Fibroblast of pulmonary artery (primary cell): ENCODE measurements at regions not wholly inside any gene's neighbourhood (a gene's known extent, or its start where the extent isn't known, plus 50 kb on each side); places are given as distances from the start of the nearest gene placed in this dataset.

ENCODE experiments used
- DNase-seq: peaks from one replicate; pipeline ENCODE4 v3.0.0-alpha.2; 2010; ENCODE audit warnings: low read depth
- H3K4me3 ChIP-seq: replicated peaks from 2 replicates; pipeline ENCODE4 v1.5.1; 2011; ENCODE audit warnings: low read depth, mild to moderate bottlenecking, control low read depth, low read length, moderate library complexity
- CTCF ChIP-seq: IDR thresholded peaks from 2 replicates; pipeline ENCODE4 v1.5.1; 2011; ENCODE audit warnings: mild to moderate bottlenecking, control low read depth, low read length, inconsistent platforms; ENCODE audit errors: missing control alignments

GRCh38 chr3:23076437-23076836 lies 126.7 kb upstream of the UBE2E2 start:
- TF ChIP-seq CTCF: no peak
- DNase-seq: no peak
- no peak overlapping the region for H3K4me3 ChIP-seq

GRCh38 chr3:23077126-23077525 lies 126.0 kb upstream of the UBE2E2 start:
- no peak overlapping the region for H3K4me3 ChIP-seq
- TF ChIP-seq CTCF: no peak
- DNase-seq: no peak

- no peak for DNase-seq
- TF ChIP-seq CTCF: no peak
- no peak overlapping the region for H3K4me3 ChIP-seq
Measured at GRCh38 chr3:23078735-23079134, 124.4 kb upstream of the UBE2E2 start.

- peak; percentile 15 for DNase-seq
- TF ChIP-seq CTCF: no peak
- no peak overlapping the region for H3K4me3 ChIP-seq
Measured at GRCh38 chr3:23079976-23080375, 123.2 kb upstream of the UBE2E2 start.

- no peak for DNase-seq
- H3K4me3 ChIP-seq: no peak overlapping the region
- no peak for TF ChIP-seq CTCF
Measured at GRCh38 chr3:23083701-23084100, 119.4 kb upstream of the UBE2E2 start.

- TF ChIP-seq CTCF: no peak
- DNase-seq: no peak
- H3K4me3 ChIP-seq: no peak overlapping the region
Measured at GRCh38 chr3:23084367-23084766, 118.8 kb upstream of the UBE2E2 start.

GRCh38 chr3:23085261-23085660 lies 117.9 kb upstream of the UBE2E2 start:
- no peak for DNase-seq
- no peak for TF ChIP-seq CTCF
- H3K4me3 ChIP-seq: no peak overlapping the region
